SK-N-SH treated with all-trans-retinoic acid at 6 μM for 48 hours (cell line): ENCODE measurements at regions not wholly inside any gene's neighbourhood (a gene's known extent, or its start where the extent isn't known, plus 50 kb on each side); places are given as distances from the start of the nearest gene placed in this dataset.

Experiments
- ATAC-seq: fragments of 200-7000 bp; cut with Tn5 transposase; 3 replicates; pipeline ENCODE4 v1.9.1; 2020; ENCODE audit warnings: mild to moderate bottlenecking, moderate library complexity
- BACH2 ChIP-seq: fragments of 250-450 bp; sonication (Bioruptor Pico); IDR thresholded peaks from 2 replicates; pipeline ENCODE4 v1.9.0; 2021; ENCODE audit warnings: mild to moderate bottlenecking, borderline replicate concordance
- CREB5 ChIP-seq: fragments of 250-450 bp; sonication (Bioruptor Pico); IDR thresholded peaks from 2 replicates; pipeline ENCODE4 v1.5.1; 2020; ENCODE audit warnings: low read depth, mild to moderate bottlenecking, moderate library complexity
- CSDC2 ChIP-seq: fragments of 250-450 bp; sonication (Bioruptor Pico); IDR thresholded peaks from 2 replicates; pipeline ENCODE4 v1.5.0; 2020; ENCODE audit warnings: mild to moderate bottlenecking, moderate library complexity
- ESRRG ChIP-seq: fragments of 250-450 bp; sonication (Bioruptor Pico); IDR thresholded peaks from 2 replicates; pipeline ENCODE4 v1.6.1; 2021; ENCODE audit warnings: mild to moderate bottlenecking
- GLIS3 ChIP-seq: fragments of 250-450 bp; sonication (Bioruptor Pico); IDR thresholded peaks from 2 replicates; pipeline ENCODE4 v1.5.0; 2020; ENCODE audit warnings: mild to moderate bottlenecking, moderate library complexity
- ISL1 ChIP-seq: fragments of 250-450 bp; sonication (Bioruptor Pico); IDR thresholded peaks from 2 replicates; pipeline ENCODE4 v2.1.2; 2022; ENCODE audit warnings: mild to moderate bottlenecking, moderate library complexity
- PATZ1 ChIP-seq: fragments of 250-450 bp; sonication (Bioruptor Pico); IDR thresholded peaks from 2 replicates; pipeline ENCODE4 v1.8.0; 2020; ENCODE audit warnings: mild to moderate bottlenecking, moderate library complexity, borderline replicate concordance
- RARB ChIP-seq: fragments of 250-450 bp; sonication (Bioruptor Pico); IDR thresholded peaks from 2 replicates; pipeline ENCODE4 v1.8.0; 2021; ENCODE audit warnings: mild to moderate bottlenecking, moderate library complexity
- SNAI2 ChIP-seq: fragments of 250-450 bp; sonication (Bioruptor Pico); IDR thresholded peaks from 2 replicates; pipeline ENCODE4 v1.5.0; 2020; ENCODE audit warnings: mild to moderate bottlenecking, moderate library complexity
- TCF4 ChIP-seq: fragments of 250-450 bp; sonication (Bioruptor Pico); IDR thresholded peaks from 2 replicates; pipeline ENCODE4 v1.8.0; 2021; ENCODE audit warnings: mild to moderate bottlenecking, moderate library complexity, borderline replicate concordance
- TOX ChIP-seq: fragments of 250-450 bp; sonication (Bioruptor Pico); IDR thresholded peaks from 2 replicates; pipeline ENCODE4 v1.8.0; 2021; ENCODE audit warnings: mild to moderate bottlenecking, moderate library complexity, borderline replicate concordance
- ZC3H10 ChIP-seq: fragments of 250-450 bp; sonication (Bioruptor Pico); IDR thresholded peaks from 2 replicates; pipeline ENCODE4 v1.5.1; 2021; ENCODE audit warnings: mild to moderate bottlenecking, moderate library complexity
- ZFP3 ChIP-seq: fragments of 250-450 bp; sonication (Bioruptor Pico); IDR thresholded peaks from 2 replicates; pipeline ENCODE4 v1.5.0; 2020; ENCODE audit warnings: mild to moderate bottlenecking, moderate library complexity
- ZFP30 ChIP-seq: fragments of 450-650 bp; formaldehyde crosslinking; IDR thresholded peaks from 2 replicates; pipeline ENCODE4 v1.5.0; 2022; ENCODE audit warnings: mild to moderate bottlenecking, moderate library complexity
- ZNF565 ChIP-seq: fragments of 450-650 bp; formaldehyde crosslinking; conservative IDR thresholded peaks from 2 replicates; pipeline ENCODE4 v1.5.0; 2020; ENCODE audit warnings: low read depth, mild to moderate bottlenecking, moderate library complexity
- ZNF70 ChIP-seq: fragments of 450-650 bp; formaldehyde crosslinking; IDR thresholded peaks from 2 replicates; pipeline ENCODE4 v1.5.0; 2020; ENCODE audit warnings: mild to moderate bottlenecking, moderate library complexity
- ZNF8 ChIP-seq: fragments of 450-650 bp; formaldehyde crosslinking; IDR thresholded peaks from 2 replicates; pipeline ENCODE4 v1.5.0; 2020; ENCODE audit warnings: mild to moderate bottlenecking, moderate library complexity
- TF ChIP-seq, protein P1 (sequence below): fragments of 250-450 bp; sonication (Bioruptor Pico); IDR thresholded peaks from 2 replicates; pipeline ENCODE4 v1.5.0; 2020; ENCODE audit warnings: mild to moderate bottlenecking, moderate library complexity
- TF ChIP-seq, protein P2 (sequence below): fragments of 250-450 bp; sonication (Bioruptor Pico); IDR thresholded peaks from 2 replicates; pipeline ENCODE4 v1.5.1; 2021; ENCODE audit warnings: mild to moderate bottlenecking, moderate library complexity
- TF ChIP-seq, protein P3 (sequence below): fragments of 250-450 bp; sonication (Bioruptor Pico); IDR thresholded peaks from 2 replicates; pipeline ENCODE4 v1.8.0; 2021; ENCODE audit warnings: low read depth, mild to moderate bottlenecking, moderate library complexity, borderline replicate concordance

DNA sequence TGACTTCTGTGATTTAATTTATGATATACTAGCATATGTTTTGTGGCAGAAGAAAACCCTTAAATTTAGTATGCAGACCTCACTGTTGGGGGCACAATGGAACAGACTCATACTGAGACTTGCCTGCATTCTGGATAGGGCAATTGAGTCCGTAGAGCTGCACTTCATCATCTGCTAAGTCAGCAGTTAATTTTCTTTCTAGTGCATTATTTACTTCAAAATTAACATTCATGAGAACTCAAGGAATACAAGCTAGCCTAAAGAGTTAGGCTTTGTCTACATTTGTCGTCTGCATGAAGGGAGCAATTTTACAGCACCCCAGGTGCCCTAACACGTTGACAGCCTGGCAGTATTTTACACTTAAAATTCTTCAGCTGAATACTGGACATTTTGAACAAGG is 345.5 kb downstream of the CHL1 start:
- TF ChIP-seq CREB5 (no peak), ZNF565 (CRISPR knock-in tag) (no peak), TCF4 (CRISPR knock-in tag) (no peak), ZC3H10 (CRISPR knock-in tag) (no peak), SNAI2 (CRISPR knock-in tag) (no peak), GLIS3 (CRISPR knock-in tag) (no peak), ZFP30 (CRISPR knock-in tag) (no peak), TOX (CRISPR knock-in tag) (no peak), ESRRG (CRISPR knock-in tag) (no peak), ZNF8 (CRISPR knock-in tag) (no peak), BACH2 (CRISPR knock-in tag) (no peak), CSDC2 (CRISPR knock-in tag) (no peak), ZNF70 (CRISPR knock-in tag) (no peak), PATZ1 (CRISPR knock-in tag) (no peak), ISL1 (CRISPR knock-in tag) (no peak), RARB (CRISPR knock-in tag) (no peak), ZFP3 (CRISPR knock-in tag) (no peak)
- TF ChIP-seq, protein P1, sequence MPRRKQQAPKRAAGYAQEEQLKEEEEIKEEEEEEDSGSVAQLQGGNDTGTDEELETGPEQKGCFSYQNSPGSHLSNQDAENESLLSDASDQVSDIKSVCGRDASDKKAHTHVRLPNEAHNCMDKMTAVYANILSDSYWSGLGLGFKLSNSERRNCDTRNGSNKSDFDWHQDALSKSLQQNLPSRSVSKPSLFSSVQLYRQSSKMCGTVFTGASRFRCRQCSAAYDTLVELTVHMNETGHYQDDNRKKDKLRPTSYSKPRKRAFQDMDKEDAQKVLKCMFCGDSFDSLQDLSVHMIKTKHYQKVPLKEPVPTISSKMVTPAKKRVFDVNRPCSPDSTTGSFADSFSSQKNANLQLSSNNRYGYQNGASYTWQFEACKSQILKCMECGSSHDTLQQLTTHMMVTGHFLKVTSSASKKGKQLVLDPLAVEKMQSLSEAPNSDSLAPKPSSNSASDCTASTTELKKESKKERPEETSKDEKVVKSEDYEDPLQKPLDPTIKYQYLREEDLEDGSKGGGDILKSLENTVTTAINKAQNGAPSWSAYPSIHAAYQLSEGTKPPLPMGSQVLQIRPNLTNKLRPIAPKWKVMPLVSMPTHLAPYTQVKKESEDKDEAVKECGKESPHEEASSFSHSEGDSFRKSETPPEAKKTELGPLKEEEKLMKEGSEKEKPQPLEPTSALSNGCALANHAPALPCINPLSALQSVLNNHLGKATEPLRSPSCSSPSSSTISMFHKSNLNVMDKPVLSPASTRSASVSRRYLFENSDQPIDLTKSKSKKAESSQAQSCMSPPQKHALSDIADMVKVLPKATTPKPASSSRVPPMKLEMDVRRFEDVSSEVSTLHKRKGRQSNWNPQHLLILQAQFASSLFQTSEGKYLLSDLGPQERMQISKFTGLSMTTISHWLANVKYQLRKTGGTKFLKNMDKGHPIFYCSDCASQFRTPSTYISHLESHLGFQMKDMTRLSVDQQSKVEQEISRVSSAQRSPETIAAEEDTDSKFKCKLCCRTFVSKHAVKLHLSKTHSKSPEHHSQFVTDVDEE (CRISPR knock-in tag): no peak
- TF ChIP-seq, protein P2, sequence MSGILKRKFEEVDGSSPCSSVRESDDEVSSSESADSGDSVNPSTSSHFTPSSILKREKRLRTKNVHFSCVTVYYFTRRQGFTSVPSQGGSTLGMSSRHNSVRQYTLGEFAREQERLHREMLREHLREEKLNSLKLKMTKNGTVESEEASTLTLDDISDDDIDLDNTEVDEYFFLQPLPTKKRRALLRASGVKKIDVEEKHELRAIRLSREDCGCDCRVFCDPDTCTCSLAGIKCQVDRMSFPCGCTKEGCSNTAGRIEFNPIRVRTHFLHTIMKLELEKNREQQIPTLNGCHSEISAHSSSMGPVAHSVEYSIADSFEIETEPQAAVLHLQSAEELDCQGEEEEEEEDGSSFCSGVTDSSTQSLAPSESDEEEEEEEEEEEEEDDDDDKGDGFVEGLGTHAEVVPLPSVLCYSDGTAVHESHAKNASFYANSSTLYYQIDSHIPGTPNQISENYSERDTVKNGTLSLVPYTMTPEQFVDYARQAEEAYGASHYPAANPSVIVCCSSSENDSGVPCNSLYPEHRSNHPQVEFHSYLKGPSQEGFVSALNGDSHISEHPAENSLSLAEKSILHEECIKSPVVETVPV: no peak
- TF ChIP-seq, protein P3, sequence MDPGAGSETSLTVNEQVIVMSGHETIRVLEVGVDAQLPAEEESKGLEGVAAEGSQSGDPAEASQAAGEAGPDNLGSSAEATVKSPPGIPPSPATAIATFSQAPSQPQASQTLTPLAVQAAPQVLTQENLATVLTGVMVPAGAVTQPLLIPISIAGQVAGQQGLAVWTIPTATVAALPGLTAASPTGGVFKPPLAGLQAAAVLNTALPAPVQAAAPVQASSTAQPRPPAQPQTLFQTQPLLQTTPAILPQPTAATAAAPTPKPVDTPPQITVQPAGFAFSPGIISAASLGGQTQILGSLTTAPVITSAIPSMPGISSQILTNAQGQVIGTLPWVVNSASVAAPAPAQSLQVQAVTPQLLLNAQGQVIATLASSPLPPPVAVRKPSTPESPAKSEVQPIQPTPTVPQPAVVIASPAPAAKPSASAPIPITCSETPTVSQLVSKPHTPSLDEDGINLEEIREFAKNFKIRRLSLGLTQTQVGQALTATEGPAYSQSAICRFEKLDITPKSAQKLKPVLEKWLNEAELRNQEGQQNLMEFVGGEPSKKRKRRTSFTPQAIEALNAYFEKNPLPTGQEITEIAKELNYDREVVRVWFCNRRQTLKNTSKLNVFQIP (CRISPR knock-in tag): no peak
- ATAC-seq: no peak

DNA sequence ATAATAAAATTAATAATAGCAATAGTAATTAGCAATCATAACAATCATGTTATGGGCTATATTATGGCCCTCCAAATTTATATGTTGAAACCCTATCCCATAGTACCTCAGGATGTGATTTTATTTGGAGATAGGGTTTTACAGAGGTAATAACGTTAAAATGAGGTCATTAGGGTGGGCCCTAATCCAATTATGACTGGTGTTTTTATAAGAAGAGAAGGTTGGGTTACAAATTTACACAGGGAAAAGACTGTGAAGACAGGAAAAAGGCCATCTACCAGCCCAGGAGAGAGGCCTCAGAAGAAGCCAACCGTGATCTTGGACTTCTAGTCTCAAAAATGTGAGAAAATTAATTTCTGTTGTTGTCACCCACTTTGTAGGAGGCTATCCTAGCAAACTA is 353.1 kb downstream of the CHL1 start:
- no peak for ATAC-seq
- no peak for TF ChIP-seq ZNF565 (CRISPR knock-in tag)

GRCh38 chr3:550471-550870 is 353.9 kb downstream of the CHL1 start:
- ATAC-seq: no peak
- TF ChIP-seq ISL1 (CRISPR knock-in tag): no peak
- no peak for TF ChIP-seq ZNF565 (CRISPR knock-in tag)
- no peak for TF ChIP-seq ZFP30 (CRISPR knock-in tag)
- no peak for TF ChIP-seq PATZ1 (CRISPR knock-in tag)
- TF ChIP-seq, all 23 proteins: peak for 0
